Neuronal stem cell (in vitro differentiated cells): ENCODE measurements at regions not wholly inside any gene's neighbourhood (a gene's known extent, or its start where the extent isn't known, plus 50 kb on each side); places are given as distances from the start of the nearest gene placed in this dataset.

Experiments used
- DNase-seq: peaks from one replicate; pipeline ENCODE4 v3.0.0-alpha.2; 2013; ENCODE audit warnings: low spot score
- H2AFZ ChIP-seq: one replicate; pipeline ENCODE4 v1.6.1; 2013; ENCODE audit warnings: mild to moderate bottlenecking, low read length, inconsistent platforms
- H2AK5ac ChIP-seq: 2 replicates; pipeline ENCODE4 v1.6.1; 2013; ENCODE audit warnings: low read depth, mild to moderate bottlenecking, inconsistent platforms, low read length, moderate library complexity, mixed read lengths
- H2BK120ac ChIP-seq: 2 replicates; pipeline ENCODE4 v1.6.1; 2013; ENCODE audit warnings: low read depth, mild to moderate bottlenecking, inconsistent platforms, low read length, moderate library complexity, mixed read lengths
- H2BK12ac ChIP-seq: one replicate; pipeline ENCODE4 v1.6.1; 2013; ENCODE audit warnings: low read length, inconsistent platforms
- H2BK15ac ChIP-seq: 2 replicates; pipeline ENCODE4 v1.6.1; 2013; ENCODE audit warnings: mild to moderate bottlenecking, low read length, inconsistent platforms, mixed read lengths
- H2BK5ac ChIP-seq: one replicate; pipeline ENCODE4 v1.6.1; 2013; ENCODE audit warnings: inconsistent platforms, mild to moderate bottlenecking, low read length, moderate library complexity
- H3K14ac ChIP-seq: one replicate; pipeline ENCODE4 v1.6.1; 2013; ENCODE audit warnings: low read length, inconsistent platforms
- H3K18ac ChIP-seq: 2 replicates; pipeline ENCODE4 v1.6.1; 2013; ENCODE audit warnings: low read length, inconsistent platforms
- H3K23ac ChIP-seq: 2 replicates; pipeline ENCODE4 v1.6.1; 2013; ENCODE audit warnings: low read depth, mild to moderate bottlenecking, mixed read lengths, low read length, inconsistent platforms; ENCODE audit not compliant: poor library complexity
- H3K27ac ChIP-seq: replicated peaks from 3 replicates; pipeline ENCODE4 v1.5.1; 2013; ENCODE audit warnings: low read length, inconsistent platforms
- H3K27me3 ChIP-seq, 3 experiments: 2 replicates each; pipeline ENCODE4 v1.6.1; 2013; ENCODE audit warnings: low read length in 3 of 3, mild to moderate bottlenecking in 2 of 3, inconsistent platforms in 1 of 3, low read depth in 1 of 3, mixed read lengths in 1 of 3, moderate library complexity in 1 of 3; ENCODE audit not compliant: control insufficient read depth in 3 of 3, insufficient read depth in 3 of 3
- H3K36me3 ChIP-seq, 2 donors: replicated peaks in 1 of 2; 2 replicates each; pipeline ENCODE4 v1.6.1; 2013; ENCODE audit warnings: low read length in 2 of 2; ENCODE audit not compliant: control insufficient read depth in 2 of 2, insufficient read depth in 2 of 2
- H3K4ac ChIP-seq: 2 replicates; pipeline ENCODE4 v1.6.1; 2013; ENCODE audit warnings: inconsistent platforms, mild to moderate bottlenecking, low read length, moderate library complexity
- H3K4me1 ChIP-seq, 2 donors: 1 replicate in 1 of 2; 2 replicates in 1 of 2; pipeline ENCODE4 v1.6.1; 2013; ENCODE audit warnings: low read length in 2 of 2, low read depth in 1 of 2; ENCODE audit not compliant: control insufficient read depth in 2 of 2, insufficient read depth in 1 of 2
- H3K4me2 ChIP-seq: one replicate; pipeline ENCODE4 v1.6.1; 2013; ENCODE audit warnings: mild to moderate bottlenecking, low read length, inconsistent platforms; ENCODE audit not compliant: insufficient read depth, poor library complexity, severe bottlenecking
- H3K4me3 ChIP-seq, 2 donors: 2 replicates each; pipeline ENCODE4 v1.5.1; 2013; ENCODE audit warnings: low read length in 2 of 2, mild to moderate bottlenecking in 2 of 2, inconsistent platforms in 1 of 2, moderate library complexity in 1 of 2
- H3K79me1 ChIP-seq: one replicate; pipeline ENCODE4 v1.6.1; 2013; ENCODE audit warnings: low read depth, mild to moderate bottlenecking, inconsistent platforms, low read length, moderate library complexity
- H3K9ac ChIP-seq: one replicate; pipeline ENCODE4 v1.6.1; 2013; ENCODE audit warnings: mild to moderate bottlenecking, low read depth, low read length, inconsistent platforms; ENCODE audit not compliant: poor library complexity
- H3K9me3 ChIP-seq, 2 donors: replicated peaks in 1 of 2; 2 replicates each; pipeline versions ENCODE3 to v1.6.1; 2013; ENCODE audit warnings: low read length in 2 of 2, mild to moderate bottlenecking in 2 of 2, inconsistent platforms in 1 of 2, low read depth in 1 of 2, mixed read lengths in 1 of 2, moderate library complexity in 1 of 2; ENCODE audit not compliant: control insufficient read depth in 2 of 2, insufficient read depth in 1 of 2
- H4K8ac ChIP-seq: one replicate; pipeline ENCODE4 v1.6.1; 2013; ENCODE audit warnings: low read depth, mild to moderate bottlenecking, inconsistent platforms, low read length, moderate library complexity
- H4K91ac ChIP-seq: one replicate; pipeline ENCODE4 v1.6.1; 2013; ENCODE audit warnings: low read length, low read depth, mild to moderate bottlenecking, inconsistent platforms; ENCODE audit not compliant: poor library complexity
- WGBS, 2 donors: extraction: QIAGEN DNeasy Blood & Tissue Kit; methylation state at CpG; one replicate each; pipeline ENCODE4 v1.1.7; 2013; ENCODE audit warnings: missing lambda C conversion rate in 2 of 2, mixed read lengths in 1 of 2; ENCODE audit not compliant: insufficient read length in 2 of 2, insufficient replicate concordance in 1 of 2; ENCODE audit errors: extremely low coverage in 2 of 2; 5-methylcytosine and 5-hydroxymethylcytosine counted together

DNA sequence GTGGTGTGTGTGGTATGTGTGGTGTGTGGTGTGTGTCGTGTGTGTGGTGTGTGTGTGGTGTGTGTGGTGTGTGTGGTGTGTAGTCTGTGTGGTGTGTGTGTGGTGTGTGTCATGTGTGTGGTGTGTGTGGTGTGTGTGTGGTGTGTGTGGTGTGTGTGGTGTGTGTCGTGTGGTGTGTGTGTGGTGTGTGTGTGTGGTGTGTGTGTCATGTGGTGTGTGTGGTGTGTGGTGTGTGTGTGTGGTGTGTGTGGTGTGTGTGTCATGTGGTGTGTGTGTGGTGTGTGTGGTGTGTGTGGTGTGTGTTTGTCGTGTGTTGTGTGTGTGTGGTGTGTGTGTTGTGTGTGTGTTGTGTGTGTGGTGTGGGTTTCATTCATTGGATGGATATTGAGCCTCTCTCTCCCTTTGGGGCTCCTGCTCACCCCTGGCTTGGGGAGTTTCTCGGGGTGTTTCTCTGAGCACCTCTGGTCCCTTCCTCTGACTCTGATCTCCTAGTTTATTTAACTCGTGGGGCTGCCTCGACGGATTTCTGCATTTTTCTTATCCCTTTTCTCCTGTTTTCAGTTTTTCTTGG lies 145.8 kb downstream of the DNAJB6 start:
- Histone ChIP-seq H2BK15ac (no peak overlapping the region), H3K4me2 (no peak overlapping the region), H2BK12ac (no peak overlapping the region), H2AK5ac (no peak overlapping the region), H3K14ac (peak overlapping the region; percentile 14), H3K9ac (peak overlapping the region; percentile 81), H3K4me3 (no peak overlapping the region), H3K36me3 (peaks cover 0 to 4% of the 10 kb centered on the region in 2 donors), H3K27me3 (peaks cover 0 to 8% (median 0%) of the 10 kb centered on the region in 3 experiments), H2BK120ac (no peak overlapping the region), H3K27ac (no peak overlapping the region), H3K4me1 (peaks cover 0 to 4% of the 10 kb centered on the region in 2 donors), H3K4ac (no peak overlapping the region), H3K9me3 (peaks cover 0 to 9% of the 10 kb centered on the region in 2 donors), H2AFZ (no peak overlapping the region), H2BK5ac (no peak overlapping the region), H3K79me1 (peaks cover 5% of the 10 kb centered on the region), H3K23ac (no peak overlapping the region), H4K8ac (peak overlapping the region; percentile 43), H3K18ac (no peak overlapping the region), H4K91ac (no peak overlapping the region)
- no CpG with 5 or more reads among the region's 7 CpGs for WGBS, 2 donors
- DNase-seq = no peak

DNA sequence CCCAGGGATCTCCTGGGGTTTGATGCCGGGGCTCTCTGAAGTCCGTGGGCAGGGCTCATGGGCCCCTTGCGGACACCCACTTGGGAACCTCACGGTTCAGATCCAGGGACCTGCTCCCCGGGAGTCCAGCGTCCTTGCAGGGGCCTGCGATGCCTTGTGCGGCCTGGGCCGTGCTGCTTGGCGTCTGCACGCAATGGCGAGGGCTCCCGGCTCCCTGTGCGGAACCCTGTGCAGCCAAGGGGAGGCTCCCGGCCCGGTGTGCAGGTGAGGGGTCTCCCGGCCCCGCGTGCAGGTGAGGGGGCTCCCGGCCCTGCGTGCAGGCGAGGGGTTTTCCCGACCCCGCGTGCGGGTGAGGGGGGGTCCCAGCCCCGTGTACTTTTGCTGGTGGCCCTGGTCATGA lies 146.7 kb downstream of the DNAJB6 start:
- Histone ChIP-seq H3K27me3 (peaks cover 0 to 8% (median 0%) of the 10 kb centered on the region in 3 experiments), H3K4me2 (no peak overlapping the region), H2AK5ac (peak overlapping the region; percentile 87), H3K4ac (no peak overlapping the region), H3K79me1 (peaks cover 5% of the 10 kb centered on the region), H2AFZ (no peak overlapping the region), H3K14ac (no peak overlapping the region), H2BK120ac (no peak overlapping the region), H2BK15ac (no peak overlapping the region), H4K91ac (no peak overlapping the region), H4K8ac (no peak overlapping the region), H3K4me1 (peaks cover 0 to 4% of the 10 kb centered on the region in 2 donors), H3K27ac (no peak overlapping the region), H2BK5ac (no peak overlapping the region), H3K4me3 (no peak overlapping the region), H3K36me3 (peaks cover 0 to 4% of the 10 kb centered on the region in 2 donors), H3K9ac (no peak overlapping the region), H3K18ac (no peak overlapping the region), H2BK12ac (peak overlapping the region; percentile 70), H3K23ac (no peak overlapping the region), H3K9me3 (peaks cover 0 to 9% of the 10 kb centered on the region in 2 donors)
- DNase-seq = no peak
- WGBS, 2 donors = no CpG with 5 or more reads among the region's 27 CpGs

DNA sequence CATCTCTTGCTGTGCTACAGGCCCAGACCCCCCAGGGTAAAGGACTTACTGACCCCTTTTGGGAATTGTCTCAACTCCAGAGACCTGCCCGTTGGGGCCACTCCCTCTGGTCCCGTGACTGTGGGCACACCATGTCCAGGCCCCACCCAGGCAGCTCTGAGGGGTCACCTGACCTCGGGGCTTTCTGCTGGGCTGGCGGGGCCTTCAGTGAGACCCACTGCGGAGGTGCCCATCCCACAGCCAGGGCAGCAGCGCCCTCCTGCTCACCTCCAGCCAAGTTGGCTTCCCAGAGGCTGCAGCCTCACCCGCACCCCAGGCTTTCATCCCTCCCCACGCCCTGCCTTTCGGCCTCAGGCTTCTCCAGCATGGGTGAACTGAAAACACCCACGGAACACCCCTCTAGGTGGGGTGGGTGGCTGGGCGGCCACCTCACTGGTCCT lies 147.2 kb downstream of the DNAJB6 start:
- H2AFZ ChIP-seq = no peak overlapping the region
- no peak overlapping the region for H3K4me3 ChIP-seq
- H3K4me2 ChIP-seq = no peak overlapping the region
- no peak overlapping the region for H4K91ac ChIP-seq
- peaks cover 0 to 4% of the 10 kb centered on the region in 2 donors for H3K36me3 ChIP-seq
- peak overlapping the region; percentile 53 for H3K23ac ChIP-seq
- H2BK120ac ChIP-seq = no peak overlapping the region
- H3K14ac ChIP-seq = peak overlapping the region; percentile 33
- H3K27ac ChIP-seq = no peak overlapping the region
- peak overlapping the region; percentile 87 for H2AK5ac ChIP-seq
- H3K79me1 ChIP-seq = peaks cover 5% of the 10 kb centered on the region
- DNase-seq = no peak
- H2BK15ac ChIP-seq = no peak overlapping the region
- no peak overlapping the region for H2BK12ac ChIP-seq
- no peak overlapping the region for H4K8ac ChIP-seq
- H3K18ac ChIP-seq = peak overlapping the region; percentile 16
- no CpG with 5 or more reads among the region's 11 CpGs for WGBS, 2 donors
- H2BK5ac ChIP-seq = peak overlapping the region; percentile 66
- H3K4me1 ChIP-seq = peaks cover 0 to 4% of the 10 kb centered on the region in 2 donors
- peaks cover 3 to 9% of the 10 kb centered on the region in 2 donors for H3K9me3 ChIP-seq
- H3K4ac ChIP-seq = peak overlapping the region; percentile 45
- H3K27me3 ChIP-seq = peaks cover 0 to 8% (median 0%) of the 10 kb centered on the region in 3 experiments
- H3K9ac ChIP-seq = no peak overlapping the region

DNA sequence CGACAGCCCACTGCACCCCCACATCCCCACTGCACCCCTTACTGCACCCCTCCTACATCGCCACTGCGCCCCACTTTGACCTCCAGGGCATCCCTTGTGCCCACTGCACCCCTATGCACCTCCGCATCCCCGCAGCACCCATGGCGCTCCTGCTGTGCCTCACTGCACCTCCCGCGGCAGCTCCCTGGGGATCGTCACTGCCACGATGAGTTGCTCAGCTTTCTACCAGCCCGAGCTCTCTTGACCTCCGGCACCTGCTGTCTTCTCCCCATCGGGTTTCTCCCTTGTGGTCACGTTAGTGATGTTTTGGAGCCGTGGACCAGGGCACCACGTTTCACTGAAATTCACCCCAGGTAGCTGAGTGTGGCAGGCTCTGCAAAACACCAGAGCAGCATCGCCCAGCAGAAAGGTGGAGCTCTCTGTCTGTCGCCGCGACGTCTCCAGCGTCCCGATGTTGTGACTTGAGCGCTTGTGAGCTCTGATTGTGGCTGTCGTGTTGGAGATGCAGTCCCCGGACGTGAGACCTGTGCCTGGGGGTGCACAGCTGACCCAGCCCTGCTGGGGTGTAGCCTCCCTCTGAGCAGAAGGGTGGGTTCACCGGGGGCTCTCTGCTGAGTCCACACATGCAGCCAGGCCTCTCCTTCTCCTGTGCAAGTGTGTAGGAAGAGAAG lies 147.7 kb downstream of the DNAJB6 start:
- H2AFZ ChIP-seq = no peak overlapping the region
- H3K9ac ChIP-seq = no peak overlapping the region
- H3K4me2 ChIP-seq = no peak overlapping the region
- peak overlapping the region; percentile 52 for H4K8ac ChIP-seq
- H4K91ac ChIP-seq = no peak overlapping the region
- H2BK5ac ChIP-seq = peak overlapping the region; percentile 66
- peaks cover 0 to 4% of the 10 kb centered on the region in 2 donors for H3K4me1 ChIP-seq
- H3K27me3 ChIP-seq = peaks cover 0 to 8% (median 0%) of the 10 kb centered on the region in 3 experiments
- H3K4ac ChIP-seq = peak overlapping the region; percentile 45
- H2BK15ac ChIP-seq = peak overlapping the region; percentile 75
- H2BK120ac ChIP-seq = no peak overlapping the region
- H2BK12ac ChIP-seq = no peak overlapping the region
- peaks cover 0 to 4% of the 10 kb centered on the region in 2 donors for H3K36me3 ChIP-seq
- no peak overlapping the region for H3K4me3 ChIP-seq
- WGBS, 2 donors = no CpG with 5 or more reads among the region's 28 CpGs
- H2AK5ac ChIP-seq = peak overlapping the region; percentile 87
- H3K9me3 ChIP-seq = peaks cover 3 to 9% of the 10 kb centered on the region in 2 donors
- H3K23ac ChIP-seq = peak overlapping the region; percentile 53
- H3K27ac ChIP-seq = no peak overlapping the region
- DNase-seq = no peak
- H3K79me1 ChIP-seq = peaks cover 5% of the 10 kb centered on the region
- H3K18ac ChIP-seq = peak overlapping the region; percentile 79
- H3K14ac ChIP-seq = peak overlapping the region; percentile 33
